HG03066 (cell line): ENCODE measurements at regions not wholly inside any gene's neighbourhood (a gene's known extent, or its start where the extent isn't known, plus 50 kb on each side); places are given as distances from the start of the nearest gene placed in this dataset.

ENCODE experiments used
- ATAC-seq: cut with Tn5 transposase; IDR thresholded peaks from one replicate; pipeline ENCODE4 v1.9.1; 2021; ENCODE audit warnings: low read depth; ENCODE audit not compliant: unreplicated experiment

DNA sequence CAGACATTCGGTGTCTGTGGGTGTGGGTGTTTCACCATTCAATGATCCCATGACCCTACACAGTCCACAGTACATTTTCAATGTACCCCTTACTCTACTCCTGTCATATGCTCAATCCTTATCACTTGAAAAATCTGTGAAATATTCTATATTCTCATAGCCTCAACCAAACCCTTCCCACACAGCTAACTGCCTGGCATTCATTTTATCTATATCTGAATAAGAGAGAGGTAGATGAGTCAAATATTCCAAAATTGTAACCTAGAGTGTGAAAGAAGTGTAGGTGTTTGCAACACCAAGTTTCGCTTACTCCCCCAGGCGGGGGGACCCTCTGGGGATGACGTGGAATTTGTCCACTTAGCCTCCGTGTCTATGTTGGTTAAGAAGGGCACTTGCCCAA, 354.8 kb downstream of the ETS1 start:
- no peak for ATAC-seq

DNA sequence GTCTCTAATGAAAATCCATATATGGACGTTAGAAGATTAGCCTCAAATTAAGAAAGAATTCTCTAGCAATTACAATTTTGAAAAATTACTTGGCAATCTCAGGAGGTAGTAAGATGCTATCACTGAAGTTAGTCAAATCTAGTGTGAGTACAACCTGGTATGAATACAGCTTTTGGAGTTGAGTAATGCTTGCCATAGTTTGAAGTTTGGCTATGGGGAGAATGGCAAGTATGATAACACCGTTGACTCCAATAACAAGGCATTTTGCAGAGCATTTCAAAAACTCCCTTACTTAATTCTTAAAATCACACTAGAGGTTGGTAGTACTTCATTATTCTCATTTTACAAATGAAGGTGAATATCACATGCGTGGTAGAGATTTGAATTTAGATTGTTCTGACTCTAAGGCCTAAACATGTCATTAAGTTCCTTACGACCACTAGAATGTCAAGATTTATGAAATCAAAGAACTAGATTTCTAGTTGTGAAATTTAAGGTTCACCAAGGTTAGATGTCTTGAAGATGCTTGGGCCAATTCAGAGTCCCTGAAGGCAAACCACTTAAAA, 355.4 kb downstream of the ETS1 start:
- no peak for ATAC-seq

- no peak for ATAC-seq
Observed at GRCh38 chr11:128227466-128227865, 359.9 kb downstream of the ETS1 start.

- ATAC-seq = no peak
Observed at GRCh38 chr11:128226106-128226716, 361.1 kb downstream of the ETS1 start.

- no peak for ATAC-seq
Observed at GRCh38 chr11:128222245-128222884, 365.0 kb downstream of the ETS1 start.

DNA sequence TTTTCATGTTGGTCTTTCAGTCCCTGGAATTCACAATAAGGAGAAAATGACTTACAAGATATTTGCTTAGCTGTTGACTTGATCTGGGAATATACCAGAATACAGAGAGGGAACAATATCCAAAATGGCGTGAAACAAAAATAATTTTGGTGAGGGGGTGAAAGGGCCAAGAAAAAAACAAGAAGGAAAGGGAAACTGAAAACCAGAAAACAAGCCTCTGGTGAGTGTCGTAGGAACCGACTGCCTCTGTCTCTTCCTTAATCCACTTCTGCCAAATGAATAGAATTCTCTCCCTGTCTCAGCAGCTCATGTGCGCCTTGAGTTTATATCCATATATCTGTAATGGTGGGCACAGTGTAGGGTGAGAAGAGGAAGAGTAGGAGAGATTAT, 367.6 kb downstream of the ETS1 start:
- no peak for ATAC-seq

GRCh38 chr11:128216198-128216597, 371.2 kb downstream of the ETS1 start:
- no peak for ATAC-seq

DNA sequence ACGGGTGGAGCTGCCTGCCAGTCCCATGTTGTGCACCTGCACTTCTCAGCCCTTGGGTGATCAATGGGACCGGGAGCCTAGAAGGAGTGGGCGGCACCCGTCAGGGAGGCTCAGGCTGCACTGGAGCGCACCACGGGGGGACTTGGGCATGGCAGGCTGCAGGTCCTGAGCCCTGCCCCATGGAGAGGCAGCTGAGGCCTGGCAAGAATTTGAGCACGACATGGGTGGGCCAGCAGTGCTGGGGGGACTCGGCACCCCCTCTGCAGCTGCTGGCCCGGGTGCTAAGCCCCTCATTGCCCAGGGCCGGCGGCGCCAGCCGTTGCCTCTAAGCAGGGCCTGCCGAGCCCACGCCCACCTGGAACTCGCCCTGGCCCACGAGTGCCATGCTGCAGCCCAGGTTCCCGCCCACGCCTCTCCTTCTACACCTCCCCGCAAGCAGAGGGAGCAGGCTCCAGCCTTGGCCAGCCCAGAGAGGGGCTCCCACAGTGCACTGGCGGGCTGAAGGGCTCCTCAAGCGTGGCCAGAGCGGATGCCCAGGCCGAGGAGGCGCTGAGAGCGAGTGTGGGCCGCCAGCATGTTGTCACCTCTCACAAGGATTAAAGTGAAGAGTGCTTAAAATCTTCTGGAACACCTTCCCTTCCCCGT, 372.0 kb downstream of the ETS1 start:
- no peak for ATAC-seq

DNA sequence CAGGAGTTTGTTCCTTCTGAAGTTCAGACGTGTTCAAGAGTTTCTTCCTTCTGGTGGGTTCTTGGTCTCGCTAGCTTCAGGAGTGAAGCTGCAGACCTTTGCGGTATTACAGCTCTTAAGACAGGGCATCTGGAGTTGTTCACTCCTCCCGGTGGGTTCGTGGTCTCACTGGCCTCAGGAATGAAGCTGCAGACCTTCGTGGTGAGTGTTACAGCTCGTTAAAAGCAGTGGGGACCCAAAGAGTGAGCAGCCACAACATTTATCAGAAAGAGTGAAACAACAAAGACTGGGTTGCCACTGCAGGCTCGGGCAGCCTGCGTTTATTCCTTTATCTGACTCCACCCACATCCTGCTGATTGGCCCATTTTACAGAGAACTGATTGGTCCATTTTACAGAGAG, 373.1 kb downstream of the ETS1 start:
- ATAC-seq = no peak

GRCh38 chr11:128213461-128213860, 373.9 kb downstream of the ETS1 start:
- ATAC-seq = no peak

- ATAC-seq = no peak
Observed at GRCh38 chr11:128212324-128212723, 375.0 kb downstream of the ETS1 start.

DNA sequence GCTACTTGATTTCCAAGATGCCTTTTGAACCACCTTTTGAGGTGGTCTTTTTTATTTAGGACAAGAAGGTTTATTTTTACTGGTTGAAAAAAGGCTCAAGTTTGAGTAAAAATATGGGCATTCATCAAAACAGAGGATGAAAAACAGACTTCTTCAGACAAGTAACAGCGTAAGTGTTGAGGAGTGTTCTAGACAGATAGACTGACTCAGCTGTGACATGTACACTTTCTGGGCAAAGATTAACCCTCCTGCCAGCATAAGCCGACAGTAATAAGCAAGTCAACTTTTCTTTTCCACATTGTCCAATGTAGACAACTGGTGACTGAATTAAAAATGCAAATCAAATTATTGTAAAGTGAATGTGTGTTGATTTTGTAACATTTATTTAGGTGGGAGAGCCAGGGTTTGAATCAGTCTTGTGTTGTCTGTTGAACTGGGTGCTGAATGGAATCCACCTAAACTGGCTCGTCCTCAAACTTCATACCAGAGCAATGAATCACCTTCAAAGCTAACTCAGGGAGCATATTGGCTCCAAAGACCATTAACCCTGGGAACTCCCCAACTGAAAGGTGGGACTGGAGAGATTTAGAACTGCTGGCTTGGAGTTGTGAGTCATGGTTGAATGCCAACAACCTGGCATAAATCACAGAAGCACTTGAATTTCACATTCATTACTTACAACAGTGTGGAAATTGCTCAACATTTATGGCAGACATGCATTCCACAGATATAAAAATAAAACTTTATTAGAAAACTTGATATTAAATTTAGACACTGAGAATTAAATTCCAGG, 377.0 kb downstream of the ETS1 start:
- ATAC-seq = no peak

DNA sequence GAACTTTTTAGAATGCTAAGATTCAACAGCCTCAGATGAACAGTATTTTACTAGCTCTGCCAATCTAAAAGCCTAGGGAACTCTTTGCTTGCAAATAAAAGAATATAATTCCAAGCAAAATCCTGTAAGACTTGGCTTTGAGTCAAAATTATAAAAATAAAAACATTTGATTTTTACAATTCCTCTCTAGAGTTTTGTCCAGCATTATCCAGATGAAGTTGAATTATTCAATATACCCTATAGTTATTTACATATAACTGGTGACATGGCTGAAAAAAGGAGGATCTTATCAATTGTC, 378.3 kb downstream of the ETS1 start:
- no peak for ATAC-seq

DNA sequence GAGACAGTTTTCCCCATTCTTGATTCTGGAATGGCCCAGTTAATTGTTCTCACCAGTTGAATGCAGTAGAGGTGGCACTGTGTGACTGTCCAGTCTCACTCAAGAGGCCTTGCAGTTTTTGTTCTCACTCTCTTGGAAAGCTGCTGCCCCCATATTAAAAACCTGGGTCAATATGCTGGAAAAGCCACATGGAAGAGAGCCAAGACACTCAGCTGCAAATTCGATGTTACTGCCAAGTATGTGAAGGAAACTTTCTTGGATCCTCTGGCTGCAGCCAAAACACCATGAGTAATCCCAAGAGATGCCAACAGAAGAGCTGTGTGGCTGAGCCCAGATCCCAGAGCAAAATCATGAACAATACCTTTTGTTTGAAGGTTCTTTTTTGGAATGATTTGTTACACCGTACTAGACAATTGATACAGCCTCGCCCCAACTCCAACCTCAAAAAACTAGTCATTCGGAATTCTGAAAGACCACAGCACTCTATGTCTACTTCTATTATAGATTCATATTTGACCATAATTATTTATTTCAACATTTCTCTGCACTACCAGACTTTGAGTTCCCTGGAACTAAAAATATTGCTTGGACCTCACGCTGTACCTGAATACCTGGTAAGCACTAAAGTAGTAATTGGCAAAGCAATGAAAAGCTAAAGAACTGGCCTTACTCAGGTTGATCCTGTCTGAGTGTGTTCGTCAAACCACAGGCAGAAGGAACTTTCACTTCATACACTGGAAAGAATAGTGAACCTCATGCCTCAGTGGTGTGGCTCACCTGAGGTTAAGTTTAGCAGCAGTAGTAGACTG, 378.8 kb downstream of the ETS1 start:
- ATAC-seq = no peak

- ATAC-seq = no peak
Observed at GRCh38 chr11:128207861-128208321, 379.5 kb downstream of the ETS1 start.

GRCh38 chr11:128206461-128206860, 380.9 kb downstream of the ETS1 start:
- ATAC-seq = no peak

DNA sequence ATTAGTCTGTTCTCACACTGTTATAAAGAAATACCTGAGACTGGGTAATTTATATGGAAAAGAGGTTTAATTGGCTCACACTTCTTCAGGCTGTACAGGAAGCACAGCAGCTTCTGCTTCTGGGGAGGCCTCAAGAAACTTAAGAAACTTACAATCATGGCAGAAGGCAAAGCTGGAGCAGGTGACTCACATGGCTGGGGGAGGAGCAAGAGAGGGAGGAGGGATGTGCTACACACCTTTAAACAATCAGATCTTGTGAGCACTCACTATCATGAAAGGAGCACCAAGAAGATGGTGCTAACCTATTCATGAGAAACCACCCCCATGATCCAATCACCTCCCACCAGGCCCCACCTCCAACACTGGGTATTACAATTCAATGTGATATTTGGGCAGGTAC, 381.6 kb downstream of the ETS1 start:
- ATAC-seq = no peak

- no peak for ATAC-seq
Observed at GRCh38 chr11:128204898-128205297, 382.5 kb downstream of the ETS1 start.

GRCh38 chr11:128201801-128202200, 385.6 kb downstream of the ETS1 start:
- ATAC-seq = no peak

DNA sequence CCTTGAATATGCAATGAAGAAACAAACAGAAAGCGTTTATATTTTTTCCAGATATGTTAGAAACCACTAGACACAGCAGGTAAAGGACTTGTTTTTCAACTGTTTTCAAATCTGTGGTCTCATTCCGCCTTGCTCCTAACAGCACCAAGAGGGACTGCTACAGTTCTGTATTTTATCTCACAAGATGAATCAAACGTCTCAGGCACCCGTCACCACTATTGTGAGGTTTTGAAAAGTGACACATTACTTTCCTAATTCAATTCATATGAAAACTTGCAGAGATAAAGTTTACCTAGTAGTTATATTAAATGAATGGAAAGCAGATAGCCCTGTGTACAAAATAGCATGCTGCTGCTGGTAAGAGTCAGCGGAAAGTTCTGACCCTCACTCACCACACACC, 386.3 kb downstream of the ETS1 start:
- no peak for ATAC-seq
